Stimulated activated naive B cell treated with anti-CD40 and anti-IgM and Interleukin-4, amounts not matched to agents 10 μg/mL and 1 μg/mL and 100 μg/mL, for 72 hours (primary cell): ENCODE measurements at regions not wholly inside any gene's neighbourhood (a gene's known extent, or its start where the extent isn't known, plus 50 kb on each side); places are given as distances from the start of the nearest gene placed in this dataset.

Experiments used
- ATAC-seq, 2 donors: fragments of 150-1000 bp; cut with Tn5 transposase; replicated peaks; 2 replicates each; pipeline ENCODE4 v1.10.0; 2021; ENCODE audit warnings: moderate library complexity in 1 of 2
- DNase-seq: peaks from one replicate; pipeline ENCODE4 v3.0.0; 2021
- H3K27ac Mint-ChIP-seq: one replicate; pipeline ENCODE4 v1.8.0; 2022; ENCODE audit warnings: mild to moderate bottlenecking, mixed read lengths
- H3K27me3 Mint-ChIP-seq, 2 donors: one replicate each; pipeline ENCODE4 v1.8.0; 2022; ENCODE audit warnings: mixed read lengths in 2 of 2
- H3K36me3 Mint-ChIP-seq, 2 donors: one replicate each; pipeline ENCODE4 v1.8.0; 2022; ENCODE audit warnings: mixed read lengths in 2 of 2, mild to moderate bottlenecking in 1 of 2
- H3K4me1 Mint-ChIP-seq, 2 donors: one replicate each; pipeline ENCODE4 v1.8.0; 2022; ENCODE audit warnings: mixed read lengths in 2 of 2, mild to moderate bottlenecking in 1 of 2
- H3K4me3 Mint-ChIP-seq, 2 donors: one replicate each; pipeline ENCODE4 v1.8.0; 2022; ENCODE audit warnings: mild to moderate bottlenecking in 2 of 2, mixed read lengths in 2 of 2, moderate library complexity in 1 of 2
- H3K9me3 Mint-ChIP-seq, 2 donors: one replicate each; pipeline ENCODE4 v1.8.0; 2022; ENCODE audit warnings: mixed read lengths in 2 of 2, mild to moderate bottlenecking in 1 of 2

DNA sequence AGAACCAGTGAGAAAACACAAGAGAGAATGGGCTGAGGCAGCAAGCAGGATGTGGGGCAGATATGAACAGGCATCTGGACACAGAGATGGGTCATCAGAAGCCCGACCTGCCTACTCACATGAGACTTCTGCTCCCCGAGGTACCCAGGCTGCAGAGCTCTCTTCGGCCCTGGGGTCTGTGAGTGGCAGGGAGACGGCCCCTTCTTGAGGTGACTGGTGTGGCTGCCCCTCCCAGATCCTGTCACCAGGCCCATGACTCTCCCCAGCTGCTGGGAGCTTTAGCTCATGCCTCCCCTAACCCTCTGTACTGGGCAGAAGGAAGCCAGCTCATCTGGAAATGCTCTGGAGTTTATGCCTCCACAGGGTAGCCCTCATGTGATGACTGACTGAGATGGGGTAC lies 157.6 kb upstream of the PCBD1 start:
- Mint-ChIP-seq H3K36me3 (no peaks in the 10 kb centered on the region), H3K27me3 (peaks cover 5 to 20% of the 10 kb centered on the region in 2 donors), H3K27ac (no peak overlapping the region), H3K4me1 (peaks cover 0 to under 1% of the 10 kb centered on the region in 2 donors), H3K9me3 (no peaks in the 10 kb centered on the region), H3K4me3 (no peak overlapping the region)
- DNase-seq (no peak), ATAC-seq (peak in 1 of 2 donors; percentile 3)

DNA sequence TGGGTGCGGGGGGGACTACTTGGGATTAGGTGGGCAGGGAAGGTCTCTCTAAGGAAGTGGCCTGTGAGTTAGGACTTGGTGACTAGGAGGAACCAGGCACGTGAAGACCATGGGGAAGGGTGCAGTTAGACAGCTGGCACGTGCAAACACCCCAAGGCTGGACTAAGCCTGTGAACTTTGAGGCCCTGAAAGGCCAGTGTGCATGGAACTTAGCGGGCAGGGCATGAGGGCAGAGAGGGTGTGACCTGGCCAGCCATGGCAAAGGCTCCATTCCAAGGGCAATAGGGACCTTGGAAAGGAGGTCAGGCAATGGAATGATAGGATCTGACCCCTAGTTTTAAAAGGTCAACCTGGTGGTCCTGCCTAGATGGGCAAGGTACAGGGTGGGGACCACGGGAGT lies 158.4 kb upstream of the PCBD1 start:
- H3K27me3 Mint-ChIP-seq = peaks cover 9 to 26% of the 10 kb centered on the region in 2 donors
- no peaks in the 10 kb centered on the region for H3K36me3 Mint-ChIP-seq
- DNase-seq = no peak
- no peak overlapping the region for H3K27ac Mint-ChIP-seq
- no peaks in the 10 kb centered on the region for H3K4me1 Mint-ChIP-seq
- no peaks in the 10 kb centered on the region for H3K9me3 Mint-ChIP-seq
- H3K4me3 Mint-ChIP-seq = no peak overlapping the region
- no peak for ATAC-seq

DNA sequence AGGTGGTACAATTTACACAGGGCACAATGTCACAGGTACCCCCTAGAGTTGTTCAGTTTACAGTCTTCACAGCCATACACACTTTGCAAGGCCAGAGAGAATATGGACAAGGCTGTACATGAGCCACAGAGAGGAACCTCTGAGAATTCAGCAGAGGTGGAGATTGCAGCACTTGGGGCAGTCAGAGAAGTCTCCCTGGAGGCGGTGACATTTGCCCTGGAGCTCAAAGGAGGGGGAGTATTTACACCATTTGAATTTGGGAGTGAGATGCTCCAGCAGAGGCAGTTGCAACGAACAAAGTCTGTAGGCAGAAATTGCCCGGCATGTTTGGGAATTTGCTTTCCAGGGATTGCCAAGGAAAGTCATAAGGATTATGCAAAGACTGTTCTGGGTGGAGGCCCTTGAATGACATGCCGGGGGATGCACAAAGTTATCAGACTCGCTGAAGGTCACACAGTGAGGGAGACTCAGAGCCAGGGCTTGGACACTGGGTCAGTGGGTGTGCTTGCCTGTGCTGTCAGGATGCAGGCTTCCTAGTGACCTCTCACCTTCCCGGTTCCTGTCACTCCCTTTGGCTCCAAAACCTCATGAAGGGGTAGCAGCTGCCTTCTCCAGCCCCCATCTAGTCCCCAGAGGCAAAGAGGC lies 160.7 kb upstream of the PCBD1 start:
- no peak overlapping the region for H3K4me3 Mint-ChIP-seq
- no peaks in the 10 kb centered on the region for H3K9me3 Mint-ChIP-seq
- no peak for ATAC-seq

DNA sequence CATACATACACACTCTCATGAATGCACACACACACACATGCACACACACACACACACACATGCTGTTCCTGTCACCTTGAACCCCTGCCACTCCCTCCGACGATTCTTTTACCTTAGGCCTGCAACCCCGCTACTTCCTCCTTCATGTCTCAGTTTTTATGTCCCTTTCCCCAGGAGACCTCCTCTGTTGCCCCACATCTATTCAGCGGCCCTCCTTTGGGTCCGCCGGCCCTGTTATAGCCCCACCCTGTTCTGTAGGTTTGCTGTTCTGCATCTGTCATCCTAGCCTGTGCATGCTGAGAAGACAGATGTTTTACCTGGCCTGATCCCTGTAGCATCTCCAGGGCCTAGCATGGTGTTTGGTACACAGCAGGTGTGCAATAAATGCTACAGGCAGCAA lies 161.6 kb upstream of the PCBD1 start:
- H3K36me3 Mint-ChIP-seq = no peaks in the 10 kb centered on the region
- no peak overlapping the region for H3K27ac Mint-ChIP-seq
- ATAC-seq = no peak
- no peak for DNase-seq
- H3K4me1 Mint-ChIP-seq = no peaks in the 10 kb centered on the region
- peaks cover 9 to 30% of the 10 kb centered on the region in 2 donors for H3K27me3 Mint-ChIP-seq
- peaks cover 0 to 4% of the 10 kb centered on the region in 2 donors for H3K9me3 Mint-ChIP-seq
- no peak overlapping the region for H3K4me3 Mint-ChIP-seq

More for the DNA sequence above, 160.7 kb upstream of the PCBD1 start:
- Mint-ChIP-seq H3K4me1 (no peaks in the 10 kb centered on the region), H3K27ac (no peak overlapping the region), H3K27me3 (peaks cover 9 to 26% of the 10 kb centered on the region in 2 donors), H3K36me3 (no peaks in the 10 kb centered on the region)
- DNase-seq = no peak

DNA sequence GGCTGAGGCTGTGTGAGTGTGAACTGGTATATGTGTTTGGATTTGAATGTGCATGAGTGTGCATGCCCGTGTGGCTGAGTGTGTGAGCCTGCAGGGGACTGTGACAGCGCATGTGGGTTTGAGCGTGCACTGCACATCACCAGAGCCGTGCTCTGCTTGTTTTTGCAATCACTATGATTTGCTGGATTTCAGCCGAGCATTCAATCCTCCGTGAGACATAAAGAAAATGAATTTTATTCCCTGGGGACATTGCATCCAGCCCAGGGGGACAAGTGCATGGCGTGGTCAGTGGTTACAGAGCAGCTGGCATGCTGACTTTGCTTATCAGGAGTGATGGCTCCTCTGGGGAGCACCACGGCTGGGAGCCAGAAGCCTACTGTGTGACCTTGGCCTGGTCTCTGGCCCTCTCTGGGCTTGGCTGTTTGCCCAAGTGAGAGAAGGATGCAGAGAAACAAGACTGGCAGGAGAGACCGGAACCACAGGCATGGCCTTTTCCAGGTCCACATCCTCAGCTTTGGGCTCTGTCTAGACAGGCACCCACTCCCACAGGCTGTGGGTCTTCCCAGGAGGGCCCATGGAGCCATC lies 160.2 kb upstream of the UNC5B start:
- DNase-seq (no peak), ATAC-seq (no peak)
- Mint-ChIP-seq H3K36me3 (no peaks in the 10 kb centered on the region), H3K4me3 (no peak overlapping the region), H3K27me3 (peaks cover 9 to 25% of the 10 kb centered on the region in 2 donors), H3K4me1 (no peaks in the 10 kb centered on the region), H3K9me3 (peaks cover 0 to 4% of the 10 kb centered on the region in 2 donors), H3K27ac (no peak overlapping the region)

DNA sequence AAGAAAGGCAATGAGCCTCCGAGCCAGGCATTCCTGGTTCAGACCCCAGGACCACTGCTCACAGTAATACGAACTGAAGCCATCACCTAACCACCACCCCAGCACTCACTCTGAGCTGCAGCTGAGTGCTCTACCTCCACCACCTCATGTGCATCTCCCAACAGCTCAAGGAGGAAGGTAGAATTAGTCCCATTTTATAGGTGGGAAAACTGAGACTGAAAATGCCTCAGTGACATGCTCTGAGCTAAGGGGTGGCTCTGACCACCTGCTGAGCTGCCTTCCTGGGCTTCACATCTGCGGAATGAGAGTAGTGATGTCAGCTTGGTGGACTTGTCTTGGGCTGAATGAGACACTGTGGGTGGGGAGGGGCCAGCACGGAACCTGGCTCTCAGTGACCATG lies 159.7 kb upstream of the UNC5B start:
- DNase-seq (no peak), ATAC-seq (no peak)
- Mint-ChIP-seq H3K27ac (peak overlapping the region; percentile 39), H3K4me3 (no peak overlapping the region), H3K27me3 (peaks cover 9 to 24% of the 10 kb centered on the region in 2 donors), H3K9me3 (peaks cover 0 to 4% of the 10 kb centered on the region in 2 donors), H3K36me3 (no peaks in the 10 kb centered on the region), H3K4me1 (no peaks in the 10 kb centered on the region)

DNA sequence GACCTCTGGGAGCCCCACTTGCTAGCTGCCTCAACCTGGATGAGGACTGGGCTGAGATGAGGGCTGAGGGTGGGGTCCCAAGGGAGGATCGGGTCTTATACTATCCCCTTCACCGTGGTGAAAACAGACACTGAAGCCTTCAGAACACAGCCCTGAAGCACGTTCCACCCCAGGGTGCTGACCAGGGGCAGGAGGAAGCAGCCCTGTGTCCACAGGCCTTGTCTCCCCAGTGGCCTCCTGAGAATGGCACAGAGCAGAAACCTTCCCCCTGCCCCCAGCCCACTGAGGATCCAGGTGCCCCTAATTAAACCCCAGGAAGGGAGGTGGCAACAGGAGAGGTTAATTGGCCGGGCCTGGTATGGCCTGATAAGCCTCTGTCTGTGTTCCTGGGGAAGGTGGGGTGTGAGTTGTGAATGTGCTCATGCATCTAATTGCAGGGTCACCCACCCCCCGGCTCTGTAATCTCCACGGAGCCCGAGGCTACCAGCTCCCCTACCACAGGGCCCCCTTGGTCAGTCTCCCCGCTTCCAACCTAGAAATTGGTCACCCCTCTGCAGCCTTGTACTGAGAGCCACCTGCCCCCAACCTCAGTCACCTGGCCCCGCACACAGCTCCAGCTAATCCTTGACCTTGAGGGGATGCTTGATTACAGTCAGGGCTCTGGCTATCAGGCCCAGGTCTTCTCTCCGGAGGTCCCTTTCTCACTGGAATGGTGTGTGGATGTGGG lies 159.0 kb upstream of the UNC5B start:
- no peak overlapping the region for H3K27ac Mint-ChIP-seq
- no peak overlapping the region for H3K4me3 Mint-ChIP-seq
- H3K4me1 Mint-ChIP-seq = no peaks in the 10 kb centered on the region
- H3K27me3 Mint-ChIP-seq = peaks cover 9 to 21% of the 10 kb centered on the region in 2 donors
- H3K9me3 Mint-ChIP-seq = peaks cover 0 to 4% of the 10 kb centered on the region in 2 donors
- DNase-seq (no peak), ATAC-seq (no peak)
- H3K36me3 Mint-ChIP-seq = no peaks in the 10 kb centered on the region

DNA sequence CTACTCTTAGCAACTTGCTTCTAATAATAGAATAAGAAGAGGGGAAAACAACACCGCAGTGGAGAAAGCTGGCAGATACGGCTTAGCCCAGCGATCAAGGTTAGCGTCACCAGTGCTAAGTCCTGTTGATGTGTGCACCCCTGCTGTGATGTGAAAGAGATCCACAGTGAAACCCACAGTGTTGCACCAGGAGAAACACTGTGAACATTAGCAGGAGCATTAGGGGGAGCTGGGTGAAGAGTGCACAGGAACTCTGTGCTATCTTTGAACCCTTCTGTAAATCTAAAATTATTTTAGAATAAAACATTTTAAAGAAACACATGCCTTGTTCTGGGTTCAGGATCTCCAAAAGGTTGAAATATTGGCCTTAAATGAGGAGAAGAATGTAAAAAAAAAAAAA lies 154.1 kb upstream of the UNC5B start:
- H3K4me3 Mint-ChIP-seq = no peak overlapping the region
- H3K27ac Mint-ChIP-seq = no peak overlapping the region
- H3K27me3 Mint-ChIP-seq = peaks cover 0 to 4% of the 10 kb centered on the region in 2 donors
- DNase-seq (no peak), ATAC-seq (no peak)
- H3K9me3 Mint-ChIP-seq = peaks cover 0 to 4% of the 10 kb centered on the region in 2 donors
- H3K36me3 Mint-ChIP-seq = no peaks in the 10 kb centered on the region
- no peaks in the 10 kb centered on the region for H3K4me1 Mint-ChIP-seq

DNA sequence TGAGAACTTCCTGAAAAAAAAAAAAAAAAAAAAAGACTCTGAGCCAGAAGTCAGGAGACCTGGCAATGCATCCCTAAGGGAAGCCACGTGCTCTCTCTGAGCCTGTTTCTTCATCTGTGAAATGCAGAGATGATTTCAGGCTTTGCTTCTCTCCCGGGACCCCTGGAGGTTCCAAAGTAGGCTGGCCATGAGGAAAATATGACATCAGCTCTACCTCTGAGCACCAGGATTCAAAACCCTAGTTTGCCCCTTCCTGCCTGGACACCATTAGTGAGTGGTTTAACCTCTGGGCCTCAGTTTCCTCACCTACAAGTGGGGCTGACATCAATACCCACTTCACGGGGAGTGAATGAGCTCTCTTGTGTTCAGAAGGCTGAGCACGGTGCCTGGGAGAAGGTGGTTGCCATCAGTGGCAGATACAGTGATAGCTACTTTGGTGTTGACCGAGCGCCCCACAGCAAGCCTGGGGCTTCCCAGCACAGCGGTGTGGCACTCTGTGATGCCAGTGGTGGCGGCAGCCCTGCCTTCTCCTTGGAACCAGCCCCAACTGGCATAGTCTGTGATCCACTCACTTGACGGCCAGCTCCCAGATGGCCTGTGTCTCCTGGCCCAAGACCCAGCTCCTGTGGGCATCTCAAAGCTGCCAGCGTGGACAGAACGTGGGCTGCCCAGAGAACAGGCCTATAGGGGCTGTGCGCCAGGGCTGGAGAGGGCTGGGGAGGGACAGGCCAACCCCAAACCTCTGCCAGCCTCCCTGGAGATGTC lies 153.1 kb upstream of the UNC5B start:
- peaks cover 4 to 6% of the 10 kb centered on the region in 2 donors for H3K27me3 Mint-ChIP-seq
- ATAC-seq = no peak
- no peak overlapping the region for H3K27ac Mint-ChIP-seq
- H3K4me3 Mint-ChIP-seq = no peak overlapping the region
- no peak for DNase-seq
- no peaks in the 10 kb centered on the region for H3K36me3 Mint-ChIP-seq
- no peaks in the 10 kb centered on the region for H3K4me1 Mint-ChIP-seq
- peaks cover 0 to 4% of the 10 kb centered on the region in 2 donors for H3K9me3 Mint-ChIP-seq

DNA sequence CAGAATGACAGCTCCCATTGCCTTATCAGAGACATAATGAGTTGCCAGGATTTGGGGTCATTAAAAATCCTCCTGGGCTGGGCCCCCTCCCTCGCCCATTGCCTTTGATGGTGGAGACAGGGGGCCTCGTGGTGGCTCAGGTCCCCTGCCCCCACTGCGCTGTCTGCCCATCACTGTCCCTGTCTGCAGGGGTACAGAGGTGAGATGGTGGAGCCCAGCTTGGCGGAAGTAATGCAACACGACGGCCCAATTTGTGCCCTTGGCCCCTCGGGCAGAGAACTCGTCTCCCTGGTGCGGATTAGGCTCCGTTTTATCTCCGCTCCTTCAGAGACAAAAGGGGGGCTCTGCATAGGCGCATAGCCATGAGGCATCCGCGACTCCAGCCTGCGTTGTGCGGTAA lies 152.4 kb upstream of the UNC5B start:
- H3K36me3 Mint-ChIP-seq = no peaks in the 10 kb centered on the region
- peaks cover 0 to 6% of the 10 kb centered on the region in 2 donors for H3K27me3 Mint-ChIP-seq
- no peak overlapping the region for H3K4me3 Mint-ChIP-seq
- H3K9me3 Mint-ChIP-seq = no peaks in the 10 kb centered on the region
- H3K4me1 Mint-ChIP-seq = no peaks in the 10 kb centered on the region
- DNase-seq (no peak), ATAC-seq (no peak)
- H3K27ac Mint-ChIP-seq = no peak overlapping the region

DNA sequence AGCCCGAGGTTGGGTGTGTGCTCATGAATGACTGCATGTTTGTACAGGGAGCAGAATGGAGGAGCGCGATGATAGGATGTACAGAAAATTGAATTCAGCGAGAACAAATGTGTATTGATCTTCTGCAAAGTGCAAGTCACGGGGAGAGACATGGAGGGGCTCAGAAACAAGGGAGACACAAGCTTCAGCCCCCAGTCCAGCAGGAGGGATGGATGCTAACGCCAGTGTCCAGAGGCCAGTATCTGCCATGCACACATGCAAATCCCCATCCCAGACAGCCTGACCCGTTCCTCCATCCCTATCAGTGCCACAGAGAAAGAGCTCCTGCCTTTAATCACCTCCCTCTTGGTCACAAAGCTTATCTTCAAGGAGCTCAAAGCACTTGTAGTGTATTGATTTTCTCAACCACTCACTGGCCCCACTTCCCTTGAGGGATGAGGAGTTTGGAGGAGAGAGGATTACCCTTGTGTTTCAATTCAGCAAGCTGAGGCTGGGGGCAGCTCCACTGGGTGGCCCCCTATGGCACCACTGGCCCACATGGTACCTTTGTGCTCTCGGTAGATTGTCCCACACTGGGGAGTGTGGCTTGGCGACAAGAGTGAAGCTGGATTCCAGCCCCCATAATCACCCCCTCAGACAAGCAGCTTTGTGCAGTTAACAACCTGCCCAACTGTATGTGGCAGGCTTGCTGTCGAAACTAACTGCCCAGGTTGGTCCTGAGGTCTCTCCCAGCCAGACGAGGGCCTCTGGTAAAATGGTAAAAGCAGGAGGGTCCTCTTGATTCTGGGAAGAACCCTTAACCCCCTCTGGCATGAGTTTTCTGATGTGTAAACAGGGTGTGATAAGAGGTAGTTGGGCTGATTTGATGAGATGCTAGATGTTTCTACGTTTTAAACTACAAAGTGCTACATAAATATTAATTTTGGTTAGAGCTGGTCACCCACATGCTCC lies 151.6 kb upstream of the UNC5B start:
- Mint-ChIP-seq H3K27ac (no peak overlapping the region), H3K36me3 (no peaks in the 10 kb centered on the region), H3K4me1 (no peaks in the 10 kb centered on the region), H3K27me3 (peaks cover 0 to 6% of the 10 kb centered on the region in 2 donors), H3K4me3 (no peak overlapping the region), H3K9me3 (no peaks in the 10 kb centered on the region)
- ATAC-seq = no peak
- DNase-seq = no peak

DNA sequence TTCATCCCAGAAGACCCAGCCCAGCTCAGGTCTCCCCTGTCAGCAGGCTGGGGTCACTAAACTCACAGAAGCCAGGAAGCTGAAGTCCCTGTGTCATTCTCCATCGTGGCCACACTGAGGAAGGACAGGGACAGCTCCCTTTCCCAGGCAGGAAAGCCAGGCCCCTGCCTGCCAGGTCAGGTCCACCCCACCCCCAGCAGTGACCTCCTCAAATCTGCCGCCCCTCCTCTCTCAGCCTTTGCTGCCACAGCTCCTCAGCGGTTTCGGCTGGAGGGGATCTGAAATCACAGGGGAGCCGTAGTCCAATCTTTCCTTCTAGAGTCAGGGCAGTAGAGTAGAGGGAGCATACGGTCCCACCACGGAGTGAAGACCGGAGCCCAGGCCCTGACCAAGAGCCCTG lies 150.9 kb upstream of the UNC5B start:
- no peak overlapping the region for H3K4me3 Mint-ChIP-seq
- ATAC-seq (no peak), DNase-seq (no peak)
- no peaks in the 10 kb centered on the region for H3K4me1 Mint-ChIP-seq
- H3K27ac Mint-ChIP-seq = no peak overlapping the region
- H3K36me3 Mint-ChIP-seq = no peaks in the 10 kb centered on the region
- H3K27me3 Mint-ChIP-seq = peaks cover 0 to 6% of the 10 kb centered on the region in 2 donors
- H3K9me3 Mint-ChIP-seq = no peaks in the 10 kb centered on the region

DNA sequence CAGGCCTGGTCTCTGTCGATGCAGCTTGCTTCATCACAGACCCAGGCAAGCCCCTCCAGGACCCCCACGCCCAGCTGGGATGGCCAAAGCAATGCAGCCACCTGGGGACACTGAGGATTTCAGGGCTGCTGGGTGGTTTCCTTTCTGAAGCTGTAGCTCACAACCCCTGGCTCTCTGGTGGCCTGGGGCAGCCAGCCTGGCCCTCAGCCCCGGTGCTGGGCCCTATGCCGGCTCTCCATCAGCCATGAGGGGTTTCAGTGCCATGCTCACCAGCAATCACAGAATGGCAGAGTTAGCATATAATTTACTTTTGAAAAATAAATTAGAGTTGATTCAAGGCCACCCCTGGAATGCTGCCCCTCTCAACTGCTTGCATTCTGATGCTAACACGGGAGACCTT lies 150.2 kb upstream of the UNC5B start:
- Mint-ChIP-seq H3K4me1 (no peaks in the 10 kb centered on the region), H3K9me3 (no peaks in the 10 kb centered on the region), H3K27ac (no peak overlapping the region), H3K27me3 (peaks cover 0 to 6% of the 10 kb centered on the region in 2 donors), H3K4me3 (no peak overlapping the region), H3K36me3 (no peaks in the 10 kb centered on the region)
- DNase-seq = no peak
- no peak for ATAC-seq
